ENCODE measurements at regions not wholly inside any gene's neighbourhood (a gene's known extent, or its start where the extent isn't known, plus 50 kb on each side); places are given as distances from the start of the nearest gene placed in this dataset.
A peak's percentile ranks its signal among the peaks of the same experiment; 100 is the strongest.

DNA sequence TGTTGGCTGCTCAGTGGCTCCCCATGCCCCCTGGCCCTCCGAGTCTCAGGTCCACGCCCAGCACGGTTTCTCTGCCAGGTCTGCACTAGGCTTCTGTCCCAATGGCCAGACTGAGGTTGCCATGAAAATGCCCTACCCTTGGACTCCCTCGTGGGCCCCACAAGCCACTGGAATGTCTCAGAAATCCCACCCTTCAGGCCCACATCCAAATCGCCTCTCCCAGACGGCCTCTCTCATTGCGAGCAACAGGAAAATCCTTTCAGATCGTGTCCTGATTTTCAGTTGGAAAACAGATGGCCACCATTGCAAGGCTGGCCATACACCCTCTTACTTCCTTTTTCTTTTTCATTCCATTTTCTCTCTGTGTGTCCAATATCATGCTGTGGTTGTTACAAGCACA lies 77.3 kb downstream of the IRF2BPL start:
- Histone ChIP-seq H3K4me2 (peak overlapping the region; percentile 64; the same call in 2 of the 3 replicates), H3K4me3 (no peak overlapping the region), H3K27ac (peak overlapping the region; percentile 96 to 100), H3K4me1 (peaks cover 94% of the 10 kb centered on the region), H3K9me3 (no peaks in the 10 kb centered on the region)
- TF ChIP-seq SREBF2 (IDR thresholded peaks at IDR 0.05): no peak
- no peak for FAIRE-seq
- no peak for DNase-seq (ENCODE audit: low read depth in 1 of 2, low spot score in 1 of 2)
- 84% methylated on average over 8 of the region's 8 CpGs for WGBS (ENCODE audit: missing lambda C conversion rate)
- ChIA-PET CTCF (interaction anchor here (1.4 to 39.5 kb wide), 3 partner anchors 34 to 120 kb away, joined by 7 to 678 read pairs (median 132); no protein-coding TSS in a partner anchor), POLR2A (no interaction called here)
- ATAC-seq: no peak

DNA sequence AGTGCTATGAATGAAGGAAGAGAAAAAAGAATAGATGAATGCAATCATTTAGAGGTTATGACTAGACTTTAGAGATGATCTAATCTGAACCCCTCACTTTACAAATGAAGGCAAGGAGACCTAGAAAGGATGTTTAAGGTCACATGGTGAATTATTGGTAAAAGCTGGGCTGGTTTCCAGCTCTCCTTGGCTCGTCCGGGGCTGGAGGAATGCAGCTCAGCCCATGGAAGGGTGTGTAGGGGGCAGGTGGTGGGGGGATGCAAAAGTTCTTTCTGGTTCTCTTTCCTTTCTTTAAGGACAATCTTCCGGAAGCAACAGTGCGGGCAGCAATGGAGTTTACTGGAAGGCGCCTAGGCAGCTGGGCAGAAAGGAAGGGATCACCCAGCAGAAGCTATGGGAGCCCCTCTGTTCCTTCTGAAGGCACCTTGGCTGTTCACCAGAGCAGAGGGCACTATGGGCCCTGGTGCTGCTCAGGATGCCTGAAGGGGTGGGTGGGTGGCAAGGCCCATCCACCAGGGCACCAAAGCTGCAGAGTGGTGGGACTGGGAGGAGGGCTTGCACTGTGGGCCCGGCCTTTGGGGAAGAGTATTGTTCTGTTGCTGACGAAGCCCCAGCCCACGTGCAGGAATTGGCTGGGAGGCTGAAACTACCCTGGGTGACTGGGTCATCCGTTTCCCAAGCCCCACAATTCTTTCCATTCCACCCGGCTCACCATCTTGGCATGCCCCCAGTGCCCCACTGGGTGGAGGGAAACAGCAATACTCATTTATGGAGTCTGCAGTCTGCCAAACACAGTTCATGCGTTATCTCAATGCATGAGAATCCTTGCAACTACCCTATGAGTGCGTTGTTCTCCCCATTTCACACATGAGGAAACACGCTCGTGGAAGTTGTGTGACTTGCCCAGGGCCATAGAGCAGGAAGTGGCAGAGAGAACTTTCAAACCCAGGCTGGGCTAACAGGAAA lies 78.2 kb downstream of the IRF2BPL start:
- peaks cover 94% of the 10 kb centered on the region for H3K4me1 ChIP-seq
- WGBS (ENCODE audit: missing lambda C conversion rate): 56% methylated on average over 14 of the region's 14 CpGs
- TF ChIP-seq CHD4 (IDR thresholded peaks at IDR 0.05; ENCODE audit: borderline replicate concordance) (no peak), NR3C1 (IDR thresholded peaks at IDR 0.05) (no peak), ESRRA (IDR thresholded peaks at IDR 0.05; ENCODE audit: borderline replicate concordance, low read length) (no peak), SMC3 (IDR thresholded peaks at IDR 0.05) (0 out of 3 replicates have a peak, but pooled peaks have one; percentile 10), NPAS2 (CRISPR knock-in tag; IDR thresholded peaks at IDR 0.05; ENCODE audit: borderline replicate concordance) (no peak), GATA3 (IDR thresholded peaks at IDR 0.05; ENCODE audit: borderline replicate concordance) (no peak)
- TF ChIP-seq, protein P1, sequence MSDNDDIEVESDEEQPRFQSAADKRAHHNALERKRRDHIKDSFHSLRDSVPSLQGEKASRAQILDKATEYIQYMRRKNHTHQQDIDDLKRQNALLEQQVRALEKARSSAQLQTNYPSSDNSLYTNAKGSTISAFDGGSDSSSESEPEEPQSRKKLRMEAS (IDR thresholded peaks at IDR 0.05): peak; percentile 35; the same call in 1 of the 2 replicates
- no peak overlapping the region for H3K4me3 ChIP-seq
- peak overlapping the region; percentile 96 to 100 for H3K27ac ChIP-seq
- ChIA-PET POLR2A (interaction anchor here (0.7 to 1.2 kb wide), 4 partner anchors 12 to 90 kb away, joined by 3 to 12 read pairs (median 4); partner anchors contain the start of gene IRF2BPL), CTCF (interaction anchor here (0.6 to 39.5 kb wide), 7 partner anchors 12 to 144 kb away, joined by 3 to 678 read pairs (median 7); no protein-coding TSS in a partner anchor)
- FAIRE-seq (peak; percentile 7), DNase-seq (ENCODE audit: low read depth in 1 of 2, low spot score in 1 of 2) (no peak), ATAC-seq (peak in 1 of 2 experiments; percentile 0; a peak in 1 of 6 replicates)
- peak overlapping the region; percentile 64 for H3K4me2 ChIP-seq
- no peaks in the 10 kb centered on the region for H3K9me3 ChIP-seq

DNA sequence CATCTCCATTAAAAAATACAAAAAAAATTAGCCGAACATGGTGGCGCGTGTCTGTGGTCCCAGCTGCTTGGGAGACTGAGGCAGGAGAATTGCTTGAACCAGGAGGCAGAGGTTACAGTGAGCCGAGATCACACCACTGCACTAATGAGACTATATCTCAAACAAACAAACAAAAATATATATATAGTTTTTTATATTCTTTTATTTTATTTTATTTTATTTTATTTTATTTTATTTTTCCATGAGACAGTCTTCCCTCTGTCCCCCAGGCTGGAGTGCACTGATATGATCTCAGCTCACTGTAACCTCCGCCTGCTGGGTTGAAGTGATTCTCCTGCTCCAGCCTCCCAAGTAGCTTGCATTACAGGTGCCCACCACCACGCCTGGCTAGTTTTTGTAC lies 79.5 kb downstream of the IRF2BPL start:
- TF ChIP-seq FOSL2 (IDR thresholded peaks at IDR 0.05) (no peak), FOSL2 (CRISPR knock-in tag; IDR thresholded peaks at IDR 0.05) (no peak), MAZ (IDR thresholded peaks at IDR 0.05; ENCODE audit: borderline replicate concordance, low read depth, low read length) (no peak), PHF8 (IDR thresholded peaks at IDR 0.05; ENCODE audit: borderline replicate concordance, low read depth) (no peak), CHD4 (IDR thresholded peaks at IDR 0.05; ENCODE audit: borderline replicate concordance) (no peak), TFCP2L1 (CRISPR knock-in tag; IDR thresholded peaks at IDR 0.05) (no peak), HOXA7 (CRISPR knock-in tag; IDR thresholded peaks at IDR 0.05) (no peak), RFX5 (IDR thresholded peaks at IDR 0.05) (no peak), ZNF302 (CRISPR knock-in tag; IDR thresholded peaks at IDR 0.05) (no peak), TP53 (CRISPR knock-in tag; IDR thresholded peaks at IDR 0.05) (no peak)
- TF ChIP-seq, protein P1 (IDR thresholded peaks at IDR 0.05): no peak
- TF ChIP-seq, protein P2, sequence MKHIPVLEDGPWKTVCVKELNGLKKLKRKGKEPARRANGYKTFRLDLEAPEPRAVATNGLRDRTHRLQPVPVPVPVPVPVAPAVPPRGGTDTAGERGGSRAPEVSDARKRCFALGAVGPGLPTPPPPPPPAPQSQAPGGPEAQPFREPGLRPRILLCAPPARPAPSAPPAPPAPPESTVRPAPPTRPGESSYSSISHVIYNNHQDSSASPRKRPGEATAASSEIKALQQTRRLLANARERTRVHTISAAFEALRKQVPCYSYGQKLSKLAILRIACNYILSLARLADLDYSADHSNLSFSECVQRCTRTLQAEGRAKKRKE (CRISPR knock-in tag; IDR thresholded peaks at IDR 0.05; ENCODE audit: low read depth): no peak

More for the DNA sequence above, 79.5 kb downstream of the IRF2BPL start:
- FAIRE-seq (no peak), ATAC-seq (no peak), DNase-seq (ENCODE audit: low read depth in 1 of 2, low spot score in 1 of 2) (no peak)
- WGBS (ENCODE audit: missing lambda C conversion rate): 93% methylated on average over 6 of the region's 6 CpGs
- Histone ChIP-seq H3K4me3 (no peak overlapping the region), H3K9me3 (no peaks in the 10 kb centered on the region), H3K27ac (peak overlapping the region; percentile 96 to 100; a peak in 5 of 6 replicates), H3K4me1 (peaks cover 88% of the 10 kb centered on the region), H3K4me2 (peak overlapping the region; percentile 69)
- CTCF ChIA-PET: interaction anchor here (0.6 to 39.5 kb wide), 9 partner anchors 11 to 145 kb away, joined by 3 to 678 read pairs (median 9); no protein-coding TSS in a partner anchor
- POLR2A ChIA-PET: interaction anchor here (2.2 to 3.0 kb wide), 2 partner anchors 30 to 45 kb away, joined by 7 to 43 read pairs; no protein-coding TSS in a partner anchor
